Embryonic facial prominence (tissue), 1 donor: ENCODE measurements at regions not wholly inside any gene's neighbourhood (a gene's known extent, or its start where the extent isn't known, plus 50 kb on each side); places are given as distances from the start of the nearest gene placed in this dataset.
"Not testable (repeated sequence)": the region's sequence is repeated elsewhere in the genome, so short reads cannot be mapped to it uniquely, and the experiment has no call there.

ENCODE experiments used
- DNase-seq: peaks from one replicate; pipeline ENCODE4 v3.0.0-alpha.2; 2016; ENCODE audit errors: extremely low spot score

- no peak for DNase-seq
These were observed 689.6 kb upstream of the HS6ST1 start for GRCh38 chr2:129008055-129008880.

- no peak for DNase-seq
These were observed 690.4 kb upstream of the HS6ST1 start for GRCh38 chr2:129008881-129009554.

- no peak for DNase-seq
These were observed 691.0 kb upstream of the HS6ST1 start for GRCh38 chr2:129009555-129010146.

GRCh38 chr2:129010262-129010661, 691.6 kb upstream of the HS6ST1 start:
- no peak for DNase-seq

GRCh38 chr2:129011466-129012061, 692.9 kb upstream of the HS6ST1 start:
- no peak for DNase-seq

GRCh38 chr2:129014432-129014831, 695.8 kb upstream of the HS6ST1 start:
- no peak for DNase-seq

- DNase-seq, result no peak
These were observed 697.0 kb upstream of the HS6ST1 start for GRCh38 chr2:129015397-129016285.

- DNase-seq, result no peak
These were observed 698.3 kb upstream of the HS6ST1 start for GRCh38 chr2:129016972-129017371.

GRCh38 chr2:129024796-129025195, 706.1 kb upstream of the HS6ST1 start:
- no peak for DNase-seq

- no peak for DNase-seq
These were observed 717.3 kb upstream of the HS6ST1 start for GRCh38 chr2:129035992-129036391.

- DNase-seq, result not testable (repeated sequence)
These were observed 725.0 kb upstream of the HS6ST1 start for GRCh38 chr2:129043677-129044076.

- DNase-seq, result not testable (repeated sequence)
These were observed 727.8 kb upstream of the HS6ST1 start for GRCh38 chr2:129046475-129046874.

GRCh38 chr2:129050101-129050500, 731.4 kb upstream of the HS6ST1 start:
- DNase-seq, result no peak

- DNase-seq, result no peak
These were observed 736.6 kb upstream of the HS6ST1 start for GRCh38 chr2:129055242-129055641.

GRCh38 chr2:129055824-129056223, 737.2 kb upstream of the HS6ST1 start:
- DNase-seq, result no peak

- no peak for DNase-seq
These were observed 737.8 kb upstream of the HS6ST1 start for GRCh38 chr2:129056309-129056958.

- no peak for DNase-seq
These were observed 738.3 kb upstream of the HS6ST1 start for GRCh38 chr2:129056959-129057317.

GRCh38 chr2:129058981-129059380, 740.3 kb upstream of the HS6ST1 start:
- DNase-seq, result no peak

GRCh38 chr2:129059476-129059875, 740.8 kb upstream of the HS6ST1 start:
- DNase-seq, result no peak

GRCh38 chr2:129061069-129061768, 742.6 kb upstream of the HS6ST1 start:
- DNase-seq, result no peak
